ENCODE measurements at regions not wholly inside any gene's neighbourhood (a gene's known extent, or its start where the extent isn't known, plus 50 kb on each side); places are given as distances from the start of the nearest gene placed in this dataset.

GRCh38 chr15:35657679-35658311 is 111.8 kb upstream of the DPH6 start:
- DNase-seq (ENCODE audit: low read depth, low spot score), result no peak

- no peak for DNase-seq (ENCODE audit: low read depth, low spot score)
Observed at GRCh38 chr15:35663956-35664355, 118.0 kb upstream of the DPH6 start.

GRCh38 chr15:35665896-35666536 is 120.1 kb upstream of the DPH6 start:
- no peak for DNase-seq (ENCODE audit: low read depth, low spot score)

- no peak for DNase-seq (ENCODE audit: low read depth, low spot score)
Observed at GRCh38 chr15:35667908-35668307, 121.9 kb upstream of the DPH6 start.

GRCh38 chr15:35669021-35669420 is 123.1 kb upstream of the DPH6 start:
- no peak for DNase-seq (ENCODE audit: low read depth, low spot score)

- no peak for DNase-seq (ENCODE audit: low read depth, low spot score)
Observed at GRCh38 chr15:35669432-35670045, 123.6 kb upstream of the DPH6 start.

GRCh38 chr15:35671197-35671596 is 125.2 kb upstream of the DPH6 start:
- DNase-seq (ENCODE audit: low read depth, low spot score), result no peak

GRCh38 chr15:35671981-35672380 is 126.0 kb upstream of the DPH6 start:
- DNase-seq (ENCODE audit: low read depth, low spot score), result no peak

GRCh38 chr15:35673093-35673684 is 127.2 kb upstream of the DPH6 start:
- no peak for DNase-seq (ENCODE audit: low read depth, low spot score)

- peak; percentile 72 for DNase-seq (ENCODE audit: low read depth, low spot score)
Observed at GRCh38 chr15:35674873-35675781, 129.2 kb upstream of the DPH6 start.

GRCh38 chr15:35678774-35679173 is 132.8 kb upstream of the DPH6 start:
- no peak for DNase-seq (ENCODE audit: low read depth, low spot score)

- no peak for DNase-seq (ENCODE audit: low read depth, low spot score)
Observed at GRCh38 chr15:35679186-35679585, 133.2 kb upstream of the DPH6 start.

GRCh38 chr15:35680951-35681350 is 135.0 kb upstream of the DPH6 start:
- no peak for DNase-seq (ENCODE audit: low read depth, low spot score)

- DNase-seq (ENCODE audit: low read depth, low spot score), result no peak
Observed at GRCh38 chr15:35686347-35686746, 140.4 kb upstream of the DPH6 start.

GRCh38 chr15:35689266-35689665 is 143.3 kb upstream of the DPH6 start:
- no peak for DNase-seq (ENCODE audit: low read depth, low spot score)

- DNase-seq (ENCODE audit: low read depth, low spot score), result no peak
Observed at GRCh38 chr15:35690089-35690488, 144.1 kb upstream of the DPH6 start.

- peak; percentile 67 for DNase-seq (ENCODE audit: low read depth, low spot score)
Observed at GRCh38 chr15:35690698-35691116, 144.7 kb upstream of the DPH6 start.

- no peak for DNase-seq (ENCODE audit: low read depth, low spot score)
Observed at GRCh38 chr15:35691173-35691761, 145.3 kb upstream of the DPH6 start.

- DNase-seq (ENCODE audit: low read depth, low spot score), result no peak
Observed at GRCh38 chr15:35691891-35692867, 146.2 kb upstream of the DPH6 start.

GRCh38 chr15:35693286-35693685 is 147.3 kb upstream of the DPH6 start:
- DNase-seq (ENCODE audit: low read depth, low spot score), result no peak
